ENCODE measurements at regions not wholly inside any gene's neighbourhood (a gene's known extent, or its start where the extent isn't known, plus 50 kb on each side); places are given as distances from the start of the nearest gene placed in this dataset.

- ChIA-PET CTCF (interaction anchor here (0.7 to 1.1 kb wide), 2 partner anchors 11 to 121 kb away, joined by 3 read pairs; no protein-coding TSS in a partner anchor), POLR2A (no interaction called here)
- no peak for DNase-seq (ENCODE audit: low read depth)
- Histone ChIP-seq H3K4me3 (ENCODE audit: low read depth, low read length) (no peak overlapping the region), H3K27me3 (ENCODE audit: control insufficient read depth, insufficient read depth, low read length) (no peaks in the 10 kb centered on the region), H3K36me3 (ENCODE audit: control insufficient read depth, insufficient read depth, low read length) (no peaks in the 10 kb centered on the region)
- TF ChIP-seq CTCF (IDR thresholded peaks at IDR 0.05; ENCODE audit: insufficient read depth, low read depth, low read length): no peak
These were observed 170.8 kb downstream of the ZNF674 start for GRCh38 chrX:46374371-46374770.

GRCh38 chrX:46367491-46367890, 177.7 kb downstream of the ZNF674 start:
- CTCF ChIA-PET: no interaction called here
- H3K4me3 ChIP-seq (ENCODE audit: low read depth, low read length): no peak overlapping the region
- POLR2A ChIA-PET: no interaction called here
- TF ChIP-seq CTCF (IDR thresholded peaks at IDR 0.05; ENCODE audit: insufficient read depth, low read depth, low read length): no peak
- H3K36me3 ChIP-seq (ENCODE audit: control insufficient read depth, insufficient read depth, low read length): no peaks in the 10 kb centered on the region
- DNase-seq (ENCODE audit: low read depth): no peak
- H3K27me3 ChIP-seq (ENCODE audit: control insufficient read depth, insufficient read depth, low read length): no peaks in the 10 kb centered on the region

GRCh38 chrX:46366381-46367207, 178.6 kb downstream of the ZNF674 start:
- CTCF ChIA-PET: no interaction called here
- POLR2A ChIA-PET: no interaction called here
- DNase-seq (ENCODE audit: low read depth): no peak
- no peak for TF ChIP-seq CTCF (IDR thresholded peaks at IDR 0.05; ENCODE audit: insufficient read depth, low read depth, low read length)
- Histone ChIP-seq H3K36me3 (ENCODE audit: control insufficient read depth, insufficient read depth, low read length) (no peaks in the 10 kb centered on the region), H3K27me3 (ENCODE audit: control insufficient read depth, insufficient read depth, low read length) (no peaks in the 10 kb centered on the region), H3K4me3 (ENCODE audit: low read depth, low read length) (no peak overlapping the region)

- no peak for TF ChIP-seq CTCF (IDR thresholded peaks at IDR 0.05; ENCODE audit: insufficient read depth, low read depth, low read length)
- DNase-seq (ENCODE audit: low read depth): no peak
- CTCF ChIA-PET: no interaction called here
These were observed 190.7 kb downstream of the ZNF674 start for GRCh38 chrX:46354481-46354880.

GRCh38 chrX:46341767-46342322, 203.4 kb downstream of the ZNF674 start:
- Histone ChIP-seq H3K27me3 (ENCODE audit: control insufficient read depth, insufficient read depth, low read length) (0 out of 2 replicates have a peak, but pooled peaks cover 1% of the 10 kb centered on the region), H3K36me3 (ENCODE audit: control insufficient read depth, insufficient read depth, low read length) (no peaks in the 10 kb centered on the region), H3K4me3 (ENCODE audit: low read depth, low read length) (no peak overlapping the region)
- no peak for TF ChIP-seq CTCF (IDR thresholded peaks at IDR 0.05; ENCODE audit: insufficient read depth, low read depth, low read length)
- no peak for DNase-seq (ENCODE audit: low read depth)
- CTCF ChIA-PET: no interaction called here
- POLR2A ChIA-PET: no interaction called here

More at GRCh38 chrX:46354481-46354880, 190.7 kb downstream of the ZNF674 start:
- POLR2A ChIA-PET: no interaction called here
- Histone ChIP-seq H3K36me3 (ENCODE audit: control insufficient read depth, insufficient read depth, low read length) (no peaks in the 10 kb centered on the region), H3K4me3 (ENCODE audit: low read depth, low read length) (no peak overlapping the region), H3K27me3 (ENCODE audit: control insufficient read depth, insufficient read depth, low read length) (no peaks in the 10 kb centered on the region)

All from BJ (cell line).